Ishikawa (cell line): ENCODE measurements at regions not wholly inside any gene's neighbourhood (a gene's known extent, or its start where the extent isn't known, plus 50 kb on each side); places are given as distances from the start of the nearest gene placed in this dataset.

Experiments used
- CEBPB ChIP-seq: IDR thresholded peaks from 2 replicates; pipeline ENCODE4 v1.6.1; 2012
- CREB1 ChIP-seq: IDR thresholded peaks from 2 replicates; pipeline ENCODE4 v1.6.1; 2012; ENCODE audit warnings: low read depth
- EP300 ChIP-seq: IDR thresholded peaks from 2 replicates; pipeline ENCODE4 v1.6.1; 2012; ENCODE audit warnings: borderline replicate concordance
- FOXM1 ChIP-seq: IDR thresholded peaks from 2 replicates; pipeline ENCODE4 v1.6.1; 2012; ENCODE audit warnings: low read depth, borderline replicate concordance
- MAX ChIP-seq: IDR thresholded peaks from 2 replicates; pipeline ENCODE4 v1.6.1; 2012
- RAD21 ChIP-seq: IDR thresholded peaks from 2 replicates; pipeline ENCODE4 v1.6.1; 2012; ENCODE audit warnings: low read depth
- REST ChIP-seq: IDR thresholded peaks from 2 replicates; pipeline ENCODE4 v1.6.1; 2012; ENCODE audit warnings: low read depth, mild to moderate bottlenecking
- TAF1 ChIP-seq: IDR thresholded peaks from 2 replicates; pipeline ENCODE4 v1.6.1; 2012; ENCODE audit warnings: low read depth, mild to moderate bottlenecking
- TCF12 ChIP-seq: IDR thresholded peaks from 2 replicates; pipeline ENCODE4 v1.6.1; 2012; ENCODE audit warnings: low read depth
- TEAD4 ChIP-seq: IDR thresholded peaks from 2 replicates; pipeline ENCODE4 v1.6.1; 2012
- YY1 ChIP-seq: IDR thresholded peaks from 2 replicates; pipeline ENCODE4 v1.6.1; 2012; ENCODE audit warnings: low read depth
- ZBTB7A ChIP-seq: IDR thresholded peaks from 2 replicates; pipeline ENCODE4 v1.6.1; 2012; ENCODE audit warnings: low read depth
- TF ChIP-seq, protein P1 (sequence below): IDR thresholded peaks from 2 replicates; pipeline ENCODE4 v1.6.1; 2012

DNA sequence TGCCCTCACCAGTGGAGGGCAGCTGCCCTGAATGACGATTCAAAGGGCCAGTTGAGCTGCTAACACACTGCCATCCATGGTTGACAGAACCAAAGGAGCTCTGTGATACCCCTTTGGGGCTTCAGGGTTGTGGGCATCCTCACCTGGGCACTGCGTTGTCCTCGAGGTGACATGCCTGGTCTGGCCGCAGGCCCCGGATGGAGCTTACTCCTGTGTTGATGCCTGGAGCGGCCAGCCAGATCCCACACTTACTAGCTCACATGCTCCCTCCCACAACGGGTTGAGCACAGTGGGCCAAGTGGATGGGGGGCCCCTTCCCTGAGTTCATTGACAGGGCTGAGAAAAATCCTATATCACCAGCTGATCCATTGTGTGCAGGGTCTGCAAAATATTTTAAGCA lies 898.9 kb downstream of the TAF11L14 start:
- no peak for TF ChIP-seq TAF1
- no peak for TF ChIP-seq RAD21
- TF ChIP-seq YY1 = no peak
- no peak for TF ChIP-seq EP300
- no peak for TF ChIP-seq CREB1
- no peak for TF ChIP-seq REST
- TF ChIP-seq TEAD4 = no peak
- TF ChIP-seq MAX = no peak
- no peak for TF ChIP-seq TCF12
- no peak for TF ChIP-seq CEBPB
- TF ChIP-seq, protein P1, sequence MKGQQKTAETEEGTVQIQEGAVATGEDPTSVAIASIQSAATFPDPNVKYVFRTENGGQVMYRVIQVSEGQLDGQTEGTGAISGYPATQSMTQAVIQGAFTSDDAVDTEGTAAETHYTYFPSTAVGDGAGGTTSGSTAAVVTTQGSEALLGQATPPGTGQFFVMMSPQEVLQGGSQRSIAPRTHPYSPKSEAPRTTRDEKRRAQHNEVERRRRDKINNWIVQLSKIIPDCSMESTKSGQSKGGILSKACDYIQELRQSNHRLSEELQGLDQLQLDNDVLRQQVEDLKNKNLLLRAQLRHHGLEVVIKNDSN = no peak
- TF ChIP-seq FOXM1 = no peak
- TF ChIP-seq ZBTB7A = no peak
